ENCODE measurements at regions not wholly inside any gene's neighbourhood (a gene's known extent, or its start where the extent isn't known, plus 50 kb on each side); places are given as distances from the start of the nearest gene placed in this dataset.

DNA sequence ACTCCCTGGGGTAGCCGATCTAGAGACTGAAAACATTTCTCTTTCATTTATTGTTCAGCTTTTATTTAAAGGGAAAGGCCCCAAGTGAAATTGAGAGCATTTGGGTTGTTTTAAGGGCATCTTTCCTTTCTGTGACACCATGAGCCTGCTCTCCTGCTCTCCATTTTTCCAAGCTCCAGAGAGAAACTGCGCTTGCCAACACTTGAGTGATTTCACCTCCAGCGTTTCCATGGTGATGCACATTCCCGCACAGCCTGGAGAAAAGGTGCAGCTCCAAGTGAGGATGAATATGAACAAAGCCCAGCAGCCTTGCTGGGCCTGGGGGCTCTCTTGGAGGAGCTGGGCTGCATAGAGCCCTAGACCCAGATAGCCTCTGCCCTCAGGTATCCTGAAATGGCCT lies 159.2 kb upstream of the PPP2R3A start:
- no peak for DNase-seq

DNA sequence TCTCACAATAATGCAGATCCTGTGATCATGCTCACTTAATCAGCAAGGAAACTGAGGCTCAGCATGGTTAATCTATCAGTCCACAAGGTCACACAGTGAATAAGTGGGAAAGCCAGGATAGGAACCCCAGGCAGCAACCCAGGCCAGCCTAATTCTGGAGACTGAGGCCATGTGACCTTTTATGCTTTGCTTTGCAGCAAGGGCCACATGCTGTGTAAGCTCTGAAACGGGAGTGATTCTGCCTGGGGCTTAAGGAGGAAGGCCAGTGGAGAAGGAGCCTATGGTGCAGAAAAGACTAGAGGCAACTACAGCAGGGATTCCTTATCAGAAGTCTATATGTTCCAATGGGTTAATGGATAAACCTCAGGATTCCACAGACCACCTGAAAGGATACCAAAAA lies 157.6 kb upstream of the PPP2R3A start:
- no peak for DNase-seq

DNA sequence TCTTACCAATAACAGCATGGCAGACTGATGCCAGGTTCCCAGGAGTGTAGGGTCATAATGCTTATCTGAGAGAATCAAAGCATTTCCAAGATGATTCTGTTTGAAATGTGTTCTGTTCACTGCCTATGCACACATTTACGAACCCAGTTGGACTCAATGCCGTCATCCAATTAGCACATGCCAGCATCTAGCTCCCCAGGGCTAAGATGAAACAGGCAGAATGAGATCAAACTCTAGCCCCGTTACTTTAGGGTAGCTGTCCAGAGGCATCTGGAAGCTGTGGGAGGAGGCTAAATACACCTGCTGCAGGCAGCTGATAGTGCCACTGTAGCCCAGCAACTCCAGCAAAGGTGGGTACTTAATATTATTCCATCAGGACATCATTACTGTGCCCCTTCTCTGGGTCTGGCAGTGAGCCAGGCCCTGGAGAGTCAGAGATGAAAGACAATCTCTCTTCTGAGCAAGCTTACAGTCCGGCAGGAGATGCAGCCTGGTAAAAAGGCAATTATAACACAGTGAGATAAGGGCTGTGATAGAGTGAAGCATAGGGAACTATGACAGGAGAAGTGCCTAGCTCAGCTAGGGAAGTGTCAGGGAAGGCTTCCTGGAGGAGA lies 156.4 kb upstream of the PPP2R3A start:
- DNase-seq, result no peak

DNA sequence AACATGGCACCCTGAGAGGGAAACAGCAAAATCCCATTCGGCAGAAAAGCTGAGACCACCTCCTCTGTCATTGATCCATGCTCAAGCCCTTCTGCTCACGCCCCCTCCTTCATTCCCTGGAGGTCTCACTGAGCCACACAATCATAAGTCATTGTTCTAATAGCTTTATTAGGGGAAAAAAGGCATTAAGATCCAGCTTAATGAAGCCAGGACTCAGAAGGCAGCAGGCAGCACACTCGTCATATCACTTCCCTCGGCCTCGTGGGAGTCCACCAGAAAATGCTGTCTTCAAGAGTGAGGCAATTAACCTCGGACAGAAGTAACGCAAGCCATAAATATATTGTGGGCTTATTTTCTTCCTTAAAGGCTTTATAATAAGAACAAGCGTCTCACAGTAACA lies 153.9 kb upstream of the PPP2R3A start:
- no peak for DNase-seq

DNA sequence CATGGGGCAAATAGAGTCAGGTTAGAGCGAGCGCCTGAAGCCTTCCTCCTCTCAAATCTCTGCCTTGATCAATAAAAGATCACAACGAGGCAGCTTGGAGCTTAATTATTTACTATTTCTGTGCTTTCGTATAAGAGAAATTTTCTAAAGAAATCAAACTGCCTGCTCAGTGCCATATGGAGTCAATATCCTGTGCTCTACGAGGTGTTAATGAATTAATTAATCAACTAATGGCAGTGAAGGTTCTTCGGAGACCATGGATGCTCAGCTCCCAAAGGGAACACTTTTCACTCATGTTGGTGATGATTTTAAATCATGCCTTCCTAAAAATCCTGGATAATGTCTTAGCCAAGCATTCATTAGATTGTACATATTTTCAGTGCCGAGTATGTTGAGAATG lies 153.5 kb upstream of the PPP2R3A start:
- no peak for DNase-seq

DNA sequence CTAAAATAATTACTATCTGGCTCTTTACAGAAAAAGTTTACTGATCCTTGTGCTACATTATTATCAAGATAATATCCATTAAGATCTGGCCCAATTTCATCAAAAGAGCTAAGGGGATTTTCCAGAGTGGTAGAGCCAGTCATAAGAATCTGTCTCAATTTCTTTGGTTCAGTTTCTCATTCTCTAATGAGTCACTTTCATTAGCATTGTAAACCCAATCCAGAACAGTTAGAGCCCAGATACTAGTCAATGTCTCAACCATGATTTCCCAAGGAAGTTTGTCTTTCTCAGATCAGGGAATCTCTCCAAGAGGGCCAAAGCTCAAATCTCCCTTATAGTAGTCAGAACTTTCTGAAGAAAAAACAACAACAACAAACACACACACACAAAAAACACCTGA lies 131.1 kb upstream of the PPP2R3A start:
- no peak for DNase-seq

DNA sequence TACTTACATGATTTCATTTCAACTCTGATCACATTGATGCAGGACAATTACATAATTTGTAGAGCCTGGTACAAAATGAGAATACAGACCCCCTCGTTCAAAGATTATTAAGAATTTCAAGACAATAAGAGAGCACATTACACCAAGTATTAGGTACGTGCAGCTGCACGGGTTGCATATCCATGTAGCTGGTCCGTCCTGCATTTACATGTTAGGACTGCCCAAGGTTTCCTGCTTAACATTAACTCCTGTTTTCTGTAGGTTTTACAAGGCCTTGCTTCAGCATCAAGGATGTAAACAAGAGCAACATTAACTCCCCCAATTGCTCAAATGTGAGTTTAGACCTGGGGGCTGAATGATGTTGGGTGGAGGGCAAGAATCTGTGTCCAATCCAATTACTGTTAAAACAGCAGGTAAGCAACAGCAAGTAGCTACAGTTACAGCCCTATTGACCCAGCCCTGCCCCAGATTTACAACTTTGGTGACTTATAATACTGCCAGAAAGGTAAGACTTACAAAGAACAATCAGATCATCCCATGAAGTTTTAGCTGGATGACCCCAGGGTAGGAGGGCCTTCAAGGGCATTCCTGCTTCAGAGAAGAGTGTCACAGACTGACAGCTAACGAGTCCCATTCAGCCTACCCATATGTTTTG lies 127.4 kb upstream of the PPP2R3A start:
- no peak for DNase-seq

DNA sequence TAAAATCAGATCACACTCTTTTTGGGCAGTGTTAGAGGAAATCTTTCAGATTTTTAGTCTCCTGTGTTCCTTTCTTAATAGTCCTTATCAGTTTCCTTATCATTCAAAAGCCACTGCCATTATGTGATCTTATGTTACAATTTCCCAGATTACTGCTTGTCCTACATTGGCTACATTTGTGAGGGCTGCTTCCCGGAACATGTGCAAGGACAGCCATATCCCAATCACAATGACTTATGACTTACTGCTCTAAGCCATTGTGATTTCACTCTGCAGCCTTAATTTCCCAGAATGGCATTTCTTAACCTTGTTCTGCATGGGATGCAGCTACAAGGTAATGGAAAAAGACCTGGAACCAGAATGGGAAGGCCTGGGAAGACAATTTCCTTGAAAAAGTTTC lies 125.1 kb upstream of the PPP2R3A start:
- no peak for DNase-seq

DNA sequence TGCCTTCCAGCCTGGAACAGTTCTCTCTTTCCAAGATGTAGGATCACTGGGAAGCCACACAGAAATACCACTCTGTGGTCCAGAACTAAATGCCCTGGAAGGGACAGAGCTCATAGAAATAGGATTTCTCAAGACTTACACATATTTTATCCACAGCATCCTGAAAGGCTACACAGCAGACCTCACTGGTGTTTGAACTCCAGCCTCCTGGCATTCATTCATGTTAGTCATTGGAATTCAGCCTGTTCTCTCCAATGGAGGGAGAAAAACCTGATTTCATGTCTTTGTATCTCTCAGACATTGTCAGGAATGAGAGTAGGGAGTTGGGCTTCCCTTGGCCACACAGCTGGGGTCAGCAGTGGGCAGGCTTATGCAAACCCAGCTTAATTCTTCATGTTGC lies 121.1 kb upstream of the PPP2R3A start:
- DNase-seq, result no peak

DNA sequence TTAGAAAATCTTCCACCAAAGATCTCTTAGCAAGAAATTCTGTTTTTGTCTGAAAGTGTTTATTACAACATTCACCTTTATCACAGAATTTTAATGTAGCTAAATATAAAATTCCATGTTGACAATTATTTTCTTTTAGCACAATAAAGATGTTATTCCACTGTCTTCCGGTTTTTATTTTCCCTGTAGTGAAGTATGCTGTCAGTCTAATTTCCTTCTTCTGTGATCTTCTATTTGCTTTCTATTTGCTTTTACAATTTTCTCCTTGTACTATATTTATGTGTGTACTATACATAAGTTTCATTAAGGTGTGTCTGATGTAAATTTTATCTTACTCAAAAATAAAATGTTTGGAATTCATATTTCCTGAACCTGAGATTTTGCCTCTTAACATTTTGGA lies 117.5 kb upstream of the PPP2R3A start:
- no peak for DNase-seq

DNA sequence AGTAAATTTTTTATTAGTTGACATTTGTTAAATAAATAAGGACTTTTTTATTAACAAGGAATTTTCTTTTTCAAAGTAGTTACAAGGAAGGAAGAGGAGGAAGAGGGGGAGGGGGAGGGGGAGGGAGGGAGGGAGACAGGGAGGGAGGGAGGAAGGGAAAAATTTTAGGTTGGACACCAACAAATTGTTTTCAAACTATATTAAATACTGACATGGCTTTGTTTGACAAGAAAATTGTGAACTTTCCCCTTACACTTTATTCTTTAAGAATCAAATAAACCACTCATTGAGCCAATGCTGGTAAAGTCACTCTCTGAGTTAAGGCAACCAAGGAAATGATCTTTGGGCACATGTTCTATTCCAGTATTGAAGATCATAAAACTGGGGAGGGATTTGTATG lies 115.7 kb upstream of the PPP2R3A start:
- no peak for DNase-seq

DNA sequence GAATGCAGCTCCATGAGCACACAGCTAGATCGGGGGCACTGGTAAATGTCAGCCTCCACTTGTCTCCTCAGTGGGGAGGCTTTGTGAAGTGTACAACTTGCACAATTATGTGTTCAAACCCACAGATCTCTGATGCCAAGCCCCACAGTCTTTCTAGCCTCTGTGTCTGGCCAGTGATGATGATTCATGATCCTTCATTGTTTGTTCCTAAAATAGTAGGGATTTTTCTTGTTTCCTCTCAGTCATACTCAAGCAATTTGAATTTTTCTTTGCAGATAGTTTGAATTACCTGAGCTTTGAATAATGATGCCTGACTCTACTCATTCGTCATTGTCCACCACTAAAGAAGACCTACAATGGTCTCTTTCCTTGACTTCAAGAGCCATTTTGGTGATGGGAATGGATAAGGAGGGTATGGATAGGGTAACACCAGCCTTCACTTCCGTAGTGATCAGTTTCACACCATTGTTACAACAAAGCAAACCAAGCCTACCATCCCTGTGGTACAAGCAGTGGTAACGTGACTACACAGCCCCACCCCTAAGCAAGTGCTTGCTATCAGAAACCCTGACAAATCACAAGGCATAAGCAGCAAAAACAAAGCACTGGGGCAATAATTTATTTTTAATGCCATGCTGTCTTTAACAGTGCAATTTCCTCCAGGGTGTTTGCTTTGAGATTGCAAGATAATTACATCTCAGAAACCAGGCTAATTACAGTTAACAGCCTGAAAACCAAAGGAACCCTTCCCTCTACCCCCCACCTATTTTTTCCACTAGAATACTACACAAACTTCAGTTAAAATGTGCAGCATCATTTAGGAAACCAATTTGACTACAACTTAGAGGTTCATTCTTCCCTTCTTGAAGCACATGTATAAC lies 114.1 kb upstream of the PPP2R3A start:
- no peak for DNase-seq

DNA sequence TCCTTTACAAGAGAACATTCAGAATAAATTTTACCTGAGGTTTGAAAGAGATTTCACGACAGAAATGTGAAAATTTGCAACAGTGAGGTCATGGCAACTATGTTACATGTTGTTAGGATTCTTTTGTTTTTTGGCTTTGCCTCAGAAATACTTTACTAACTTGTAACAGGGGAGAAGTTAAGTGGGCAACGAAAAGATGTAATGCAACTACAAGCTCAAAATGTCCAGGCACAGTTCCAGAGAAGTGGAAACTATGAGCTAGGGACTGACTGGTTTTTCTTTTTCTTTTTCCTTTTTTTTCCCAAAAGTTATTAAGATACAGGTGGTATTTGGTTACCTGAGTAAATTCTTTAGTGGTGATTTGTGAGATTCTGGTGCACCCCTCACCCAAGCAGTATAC lies 111.5 kb upstream of the PPP2R3A start:
- DNase-seq, result no peak

DNA sequence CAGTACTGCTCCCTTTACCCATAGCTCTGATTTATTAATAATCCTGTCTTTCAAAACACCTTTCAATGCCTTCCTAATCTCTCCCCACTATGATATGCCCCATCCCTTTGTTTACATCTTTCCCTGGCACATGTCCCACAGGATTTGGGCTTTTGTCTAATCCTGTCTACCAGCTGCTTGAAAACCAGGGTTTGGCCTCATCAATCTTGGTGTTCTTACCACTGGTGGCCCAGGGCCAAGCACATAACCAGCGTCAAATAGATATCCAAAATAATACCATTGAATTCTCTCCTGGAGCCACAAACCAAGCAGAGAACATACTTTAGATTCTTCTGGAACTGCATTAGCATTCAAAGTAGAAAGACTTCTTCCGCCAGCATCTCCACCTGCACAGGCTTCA lies 104.8 kb upstream of the PPP2R3A start:
- DNase-seq, result no peak

DNA sequence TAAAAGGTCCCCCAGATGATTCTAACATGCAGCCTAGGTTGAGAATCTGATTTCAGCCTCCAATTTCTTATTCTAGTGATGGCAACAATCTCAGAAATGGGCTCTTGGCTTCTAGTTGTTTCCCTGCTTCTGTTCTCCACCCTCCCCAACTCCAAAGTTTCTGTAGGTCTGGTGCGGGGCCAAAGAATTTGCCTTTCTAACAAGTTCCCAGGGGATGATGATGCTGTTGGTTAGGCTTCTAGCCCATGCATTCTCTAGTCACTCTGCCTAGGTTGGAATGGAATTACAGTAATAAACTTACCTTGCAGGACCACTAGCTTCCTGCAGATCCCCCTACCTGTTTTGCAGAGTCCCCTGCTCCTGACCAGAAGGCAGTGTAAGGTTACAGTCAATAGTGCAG lies 103.2 kb upstream of the PPP2R3A start:
- no peak for DNase-seq

DNA sequence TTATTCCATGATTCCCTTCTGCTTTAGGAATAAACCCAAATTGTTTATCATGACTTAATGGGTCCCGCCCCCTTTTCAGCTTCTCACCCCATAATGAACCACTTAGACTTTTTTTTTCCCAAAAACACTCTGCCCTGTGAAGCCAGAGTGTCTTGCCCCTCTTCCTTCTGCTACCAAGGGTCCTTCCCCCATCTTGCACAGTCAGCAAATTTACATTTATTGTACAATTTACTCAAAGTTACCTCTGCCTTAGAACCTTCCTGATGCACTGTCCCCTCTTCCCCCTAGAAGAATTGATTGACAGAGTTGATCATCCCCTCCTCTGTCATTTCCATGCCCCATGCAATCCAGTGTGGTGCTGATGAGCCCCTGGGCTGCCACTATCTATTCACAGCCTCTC lies 101.5 kb upstream of the PPP2R3A start:
- no peak for DNase-seq

DNA sequence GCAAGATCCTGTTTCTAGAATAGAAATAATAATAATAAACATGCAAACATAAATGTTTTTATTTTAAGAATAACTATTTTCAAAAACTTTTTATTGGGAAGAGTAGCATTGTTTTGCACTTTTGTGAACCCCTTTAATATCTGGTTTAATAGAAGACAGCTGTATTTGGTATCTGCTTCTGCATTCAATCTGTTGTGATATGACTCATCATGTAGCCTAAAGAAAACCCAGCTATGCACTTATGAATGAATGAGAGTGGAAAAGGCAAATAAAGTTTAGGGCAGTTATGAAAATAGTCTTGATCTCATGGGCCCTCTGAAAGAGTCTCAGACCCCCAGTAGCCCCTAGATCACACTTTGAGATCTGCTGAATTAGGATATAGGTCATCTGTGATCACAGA lies 100.4 kb upstream of the PPP2R3A start:
- DNase-seq, result no peak

DNA sequence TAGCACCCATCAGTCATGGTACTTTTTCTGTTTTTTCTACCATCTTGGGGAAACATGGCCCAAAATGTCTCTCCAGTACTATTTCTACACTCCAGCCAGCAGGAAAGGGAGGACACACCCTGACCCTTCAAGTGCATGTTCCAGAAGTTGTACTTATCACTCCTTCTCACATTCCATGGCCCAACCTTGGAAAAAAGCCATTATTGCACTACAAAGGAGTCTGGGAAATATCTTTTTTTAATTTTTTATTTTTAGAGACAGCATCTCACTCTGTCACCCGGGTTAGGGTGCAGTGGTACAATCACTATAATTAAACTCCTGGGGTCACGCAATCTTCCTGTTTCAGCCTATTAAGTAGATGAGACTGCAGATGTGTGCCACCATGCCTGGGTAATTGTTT lies 100.0 kb upstream of the PPP2R3A start:
- no peak for DNase-seq

DNA sequence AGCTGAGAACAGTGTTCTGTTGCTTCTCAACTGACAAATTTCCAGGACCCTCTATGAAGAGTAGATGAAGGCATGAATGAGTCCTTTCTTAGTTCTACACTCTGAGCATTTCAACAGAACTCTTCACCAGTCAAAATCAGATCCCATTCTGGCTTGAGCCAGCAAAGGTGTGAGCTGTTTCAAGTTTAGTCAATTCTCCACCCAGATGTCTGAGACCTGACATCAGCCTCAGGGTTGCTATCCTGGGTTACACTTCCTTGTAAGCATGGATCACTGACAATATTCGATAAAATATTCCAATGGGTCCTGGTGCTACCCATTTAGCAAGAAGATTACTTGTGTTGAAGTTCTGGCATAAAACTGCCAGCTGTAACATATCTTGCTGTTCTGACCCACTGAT lies 97.6 kb upstream of the PPP2R3A start:
- no peak for DNase-seq

DNA sequence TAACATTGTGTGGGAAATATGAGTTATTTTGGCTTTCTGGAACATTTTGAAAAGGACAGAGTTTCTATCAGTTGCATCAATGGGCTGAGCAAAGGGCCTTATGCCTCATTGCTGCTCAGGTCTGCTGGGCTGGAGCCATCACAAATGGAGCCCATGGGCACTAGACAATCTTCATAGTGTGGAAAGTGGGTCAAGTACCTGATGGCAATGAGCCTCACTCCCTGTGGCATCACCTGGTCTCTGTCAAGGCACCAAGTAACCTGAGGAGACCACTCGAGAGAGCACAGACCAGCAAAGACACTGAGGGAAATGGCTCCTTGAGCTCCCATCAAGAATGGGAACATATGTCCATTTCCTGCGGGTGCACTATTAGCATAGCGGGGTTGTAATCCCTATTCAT lies 96.7 kb upstream of the PPP2R3A start:
- no peak for DNase-seq

DNA sequence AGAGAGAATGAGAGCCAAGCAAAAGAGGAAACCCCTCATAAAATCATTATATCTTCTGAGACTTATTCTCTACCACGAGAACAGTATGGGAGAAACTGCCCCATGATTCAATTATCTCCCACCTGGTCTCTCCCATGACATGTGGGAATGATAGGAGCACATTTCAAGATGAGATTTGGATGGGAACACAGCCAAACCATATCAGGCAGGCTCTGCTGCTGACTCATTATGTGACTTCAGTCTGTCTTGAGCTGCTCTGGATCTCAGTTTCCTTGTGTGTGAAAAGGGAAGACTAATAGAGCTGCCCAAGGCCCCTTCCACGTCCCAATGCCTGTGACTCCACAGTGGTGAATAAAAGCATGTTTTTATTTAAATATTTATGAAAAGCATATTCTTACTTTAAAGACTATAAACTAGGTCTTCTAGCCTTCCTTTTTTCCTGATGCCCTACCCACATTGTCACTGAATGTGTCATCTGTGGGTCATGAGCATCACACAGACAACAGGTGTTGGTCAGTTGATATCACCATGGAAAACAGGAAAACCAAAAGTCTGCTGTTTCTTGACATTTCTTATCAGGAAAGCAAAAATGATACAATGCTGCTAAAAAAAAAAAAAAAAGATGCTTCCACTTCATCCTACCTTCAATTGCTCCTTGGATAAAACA lies 96.0 kb upstream of the PPP2R3A start:
- no peak for DNase-seq

DNA sequence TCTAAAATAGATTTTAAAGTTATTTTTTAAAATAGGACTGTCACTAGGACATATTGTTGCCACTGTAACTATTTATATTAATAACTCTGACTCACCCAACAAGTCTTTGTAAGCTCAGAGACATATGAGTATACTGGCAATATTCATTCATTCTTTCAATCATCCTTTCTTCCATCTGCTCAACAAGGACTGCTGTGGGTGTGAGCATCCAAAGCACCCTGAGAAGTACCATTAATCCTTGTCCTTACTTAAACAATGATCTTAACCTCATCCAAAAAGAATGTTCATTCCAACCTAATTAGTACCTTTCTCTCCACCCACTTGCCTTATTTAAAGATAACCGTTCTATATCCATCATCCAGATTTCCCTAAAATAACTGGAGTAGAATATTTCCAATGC lies 94.2 kb upstream of the PPP2R3A start:
- DNase-seq, result no peak

DNA sequence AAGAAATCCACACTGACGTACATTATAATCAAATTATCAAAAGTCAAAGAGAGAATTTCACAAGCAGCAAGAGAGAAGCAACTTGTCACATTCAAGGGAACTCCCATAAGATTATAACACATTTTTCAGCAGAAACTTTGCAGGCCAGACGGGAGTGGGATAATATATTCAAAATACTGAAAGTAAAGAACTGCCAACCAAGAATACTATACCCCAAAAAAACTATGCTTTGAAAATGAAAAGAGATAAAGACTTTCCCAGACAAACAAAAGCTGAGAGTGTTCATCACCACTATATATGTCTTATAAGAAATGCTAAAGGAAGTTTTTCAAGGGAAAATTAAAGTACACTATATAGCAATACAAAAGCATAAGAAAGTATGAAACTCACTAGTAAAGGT lies 91.5 kb upstream of the PPP2R3A start:
- DNase-seq, result no peak

DNA sequence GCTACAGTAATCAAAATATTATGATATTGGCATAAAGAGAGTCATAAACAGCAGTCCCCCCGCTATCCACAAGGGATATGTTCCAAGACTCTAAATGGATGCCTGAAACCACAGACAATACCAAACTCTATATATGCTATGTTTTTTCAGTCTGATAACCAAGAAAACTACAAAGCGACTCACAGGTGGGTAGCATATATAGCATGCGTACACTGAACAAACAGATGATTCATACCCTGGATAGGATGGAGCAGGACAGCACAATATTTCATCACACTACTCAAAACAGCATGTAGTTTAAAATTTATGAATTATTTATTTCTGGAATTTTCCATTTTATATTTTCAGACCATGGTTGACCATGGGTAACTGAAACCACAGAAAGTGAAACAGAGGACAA lies 87.0 kb upstream of the PPP2R3A start:
- no peak for DNase-seq
